GM19351 (cell line): ENCODE measurements at regions not wholly inside any gene's neighbourhood (a gene's known extent, or its start where the extent isn't known, plus 50 kb on each side); places are given as distances from the start of the nearest gene placed in this dataset.
"Not testable (repeated sequence)": the region's sequence is repeated elsewhere in the genome, so short reads cannot be mapped to it uniquely, and the experiment has no call there.

ENCODE experiments used
- ATAC-seq: cut with Tn5 transposase; IDR thresholded peaks from one replicate; pipeline ENCODE4 v1.9.1; 2021; ENCODE audit warnings: mild to moderate bottlenecking, moderate library complexity; ENCODE audit not compliant: unreplicated experiment

DNA sequence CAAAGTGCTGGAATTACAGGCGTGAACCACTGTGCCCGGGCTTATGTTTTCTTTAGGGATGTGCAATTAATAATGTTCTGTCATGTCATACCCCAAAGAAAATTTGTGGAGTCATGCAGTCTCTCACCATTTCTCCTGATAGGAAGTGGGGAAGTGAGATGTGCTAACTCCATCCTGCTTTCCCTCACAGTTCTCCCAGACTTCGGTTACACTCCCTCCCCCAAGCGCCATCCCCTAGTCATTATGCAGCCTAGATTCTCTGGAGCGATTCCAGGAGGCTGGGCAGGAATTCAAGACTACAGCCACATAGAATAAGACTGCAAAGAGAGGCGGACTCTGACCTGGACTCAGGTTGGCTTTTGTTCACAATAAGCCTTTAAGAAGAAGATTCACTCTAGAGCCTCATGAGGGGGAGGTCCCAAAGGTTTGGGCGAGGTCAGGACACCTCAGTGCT is 271.4 kb downstream of the ALDH8A1 start:
- no peak for ATAC-seq

DNA sequence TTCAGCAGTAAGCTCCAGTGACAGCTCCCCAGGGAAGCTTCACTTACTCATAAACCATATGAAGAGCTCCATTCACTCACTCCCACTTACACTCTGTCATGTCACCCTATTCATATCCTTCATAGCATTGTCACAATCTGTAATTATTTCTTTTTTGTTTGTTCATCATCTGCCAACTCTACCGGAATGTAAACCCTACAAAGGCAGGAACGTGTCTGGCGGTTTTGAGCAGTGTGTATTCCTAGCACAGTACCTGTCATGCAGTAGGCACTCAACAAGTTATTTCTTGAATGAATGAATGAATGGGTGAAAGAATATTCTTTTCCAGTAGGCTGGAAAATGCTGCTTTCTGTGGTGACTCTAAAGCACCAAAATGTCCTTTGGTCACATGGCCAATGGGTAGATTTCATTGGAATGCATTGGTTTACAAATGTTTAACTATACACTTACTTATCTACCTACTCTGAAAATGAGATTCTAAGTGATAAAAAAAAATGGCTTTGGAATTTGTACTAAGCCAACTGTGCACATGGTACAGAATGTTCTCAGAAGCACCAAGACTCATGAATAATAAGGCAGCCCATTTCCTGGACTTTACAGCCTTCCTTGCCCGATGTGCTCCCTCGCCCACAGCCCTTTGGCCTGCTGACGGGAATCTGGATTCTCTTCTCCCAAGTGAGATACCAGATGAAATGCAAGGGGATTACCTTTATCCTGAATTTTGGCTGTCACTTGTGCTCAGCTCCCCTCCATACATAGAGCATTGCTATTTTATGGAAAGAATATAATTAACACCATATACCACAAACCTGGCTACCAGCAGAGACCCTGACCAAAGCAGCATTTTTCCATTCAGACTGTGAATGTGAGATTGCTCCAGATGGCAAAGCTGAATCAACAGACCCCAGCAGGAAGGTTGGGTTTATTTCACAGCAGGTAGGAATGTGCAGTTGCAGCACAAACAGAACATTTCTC is 273.3 kb downstream of the ALDH8A1 start:
- no peak for ATAC-seq

DNA sequence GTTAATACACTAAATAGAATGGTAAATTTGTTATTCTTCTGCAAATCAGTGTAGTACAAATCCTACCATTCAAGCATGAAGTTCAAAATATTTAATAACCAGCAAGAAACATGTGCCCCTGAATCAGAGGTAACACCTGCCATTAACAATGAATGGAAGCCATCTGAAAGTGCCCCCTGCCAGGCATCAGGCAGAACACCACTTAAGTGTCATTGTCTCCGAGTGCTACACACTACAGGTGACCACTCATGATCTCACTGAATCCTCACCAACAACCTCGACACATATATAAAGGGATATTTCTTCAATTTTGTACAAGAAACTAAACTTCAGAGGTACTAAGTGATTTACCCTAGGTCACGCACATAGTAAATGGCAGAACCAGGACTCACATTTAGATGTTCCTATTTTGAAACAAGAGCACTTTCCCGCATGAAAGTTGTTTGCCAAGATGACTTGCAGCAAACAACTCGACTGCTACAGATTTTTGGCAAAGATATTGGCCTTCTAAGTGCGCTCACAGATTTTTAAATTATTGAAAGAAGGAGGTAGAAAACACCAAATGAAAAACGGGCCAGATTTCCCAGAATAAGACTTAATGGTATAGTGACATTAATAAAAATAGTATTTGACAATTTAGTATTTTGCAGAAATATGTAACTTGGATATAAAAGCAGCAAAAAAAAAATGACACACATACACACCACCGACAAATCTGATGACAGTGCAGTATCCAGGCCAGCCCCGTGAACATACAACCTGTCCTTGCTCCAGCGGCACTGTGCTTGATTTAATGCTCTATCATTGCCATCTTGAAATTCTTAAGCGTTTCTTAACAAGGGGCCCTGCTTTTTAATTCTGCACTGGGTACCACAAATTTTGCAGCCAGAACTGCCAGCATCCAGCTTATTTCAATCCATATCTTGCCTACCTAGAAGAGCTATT is 274.5 kb downstream of the ALDH8A1 start:
- ATAC-seq = no peak

DNA sequence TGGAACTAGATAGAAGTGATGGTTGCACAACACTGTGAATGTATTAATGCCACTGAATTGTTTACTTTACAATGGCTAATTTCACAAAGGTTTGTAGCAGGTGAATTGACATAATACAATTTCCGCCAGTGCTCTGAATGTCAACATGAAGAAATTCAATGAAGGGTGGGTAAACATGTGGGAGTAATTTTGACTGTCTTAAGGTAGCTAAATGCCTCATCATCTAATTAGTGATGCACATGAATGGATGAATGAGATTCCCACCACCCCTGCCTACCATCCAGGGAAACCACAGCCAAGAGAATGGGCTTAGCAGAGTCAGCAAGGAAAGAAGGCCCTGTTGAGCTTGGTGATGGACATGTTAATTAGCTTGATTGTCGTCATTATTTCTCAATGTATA is 275.3 kb downstream of the ALDH8A1 start:
- no peak for ATAC-seq

DNA sequence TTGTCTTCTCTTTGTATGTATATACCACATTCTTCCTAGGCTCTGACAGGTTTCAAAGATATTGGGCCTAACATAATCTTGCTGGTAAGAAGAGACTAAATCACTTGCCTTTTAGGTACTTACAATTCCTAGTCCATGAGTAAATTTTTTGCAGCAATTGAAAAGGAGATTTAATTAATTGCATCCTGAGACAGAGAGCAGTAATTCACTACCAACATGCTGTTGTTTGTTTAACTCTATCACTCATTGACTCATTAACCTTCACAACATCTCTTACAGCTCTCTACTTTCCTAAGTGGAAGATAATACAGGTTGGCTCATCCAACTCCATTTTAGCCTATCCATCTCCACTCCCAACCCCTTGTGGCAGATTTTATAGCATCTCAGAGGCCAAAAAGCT is 280.4 kb downstream of the ALDH8A1 start:
- ATAC-seq = no peak

DNA sequence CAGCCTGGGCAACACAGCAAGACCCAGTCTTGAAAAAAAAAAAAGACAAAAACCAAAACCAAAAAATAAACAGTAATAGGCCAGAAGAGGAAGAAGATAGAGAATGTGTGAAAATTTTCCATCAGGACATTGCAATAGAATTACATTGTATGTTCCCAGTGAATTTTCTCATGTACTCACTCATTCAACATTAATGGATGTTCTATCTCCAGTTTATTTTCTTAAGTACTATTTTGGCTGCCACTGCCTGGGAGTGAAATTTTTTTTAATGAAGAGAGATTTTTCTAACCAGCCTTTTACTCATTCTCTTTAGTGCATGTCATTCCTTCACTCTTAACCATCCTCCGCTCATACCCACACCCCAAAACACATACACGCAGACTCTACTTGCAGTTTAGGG is 282.8 kb downstream of the ALDH8A1 start:
- ATAC-seq = no peak

DNA sequence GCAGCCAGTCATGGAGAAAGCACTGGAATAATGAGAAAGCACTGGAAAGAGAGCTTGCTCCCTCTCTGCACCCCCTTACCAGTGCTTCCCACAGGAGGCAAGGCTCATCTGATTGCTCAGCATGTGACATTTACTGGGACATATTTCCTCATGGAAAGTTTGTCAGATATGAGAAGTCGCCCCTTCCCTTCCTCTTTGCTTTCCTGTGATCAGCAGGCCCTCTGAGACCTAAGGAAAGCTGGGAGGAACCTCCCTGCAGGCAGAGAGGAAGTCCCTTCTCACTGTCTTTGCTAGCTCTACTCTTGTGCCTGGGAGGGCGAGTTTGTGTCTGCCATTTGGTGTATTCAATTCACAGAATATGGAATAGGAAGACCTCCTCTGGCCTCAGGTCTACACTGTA is 283.8 kb downstream of the ALDH8A1 start:
- ATAC-seq = no peak

DNA sequence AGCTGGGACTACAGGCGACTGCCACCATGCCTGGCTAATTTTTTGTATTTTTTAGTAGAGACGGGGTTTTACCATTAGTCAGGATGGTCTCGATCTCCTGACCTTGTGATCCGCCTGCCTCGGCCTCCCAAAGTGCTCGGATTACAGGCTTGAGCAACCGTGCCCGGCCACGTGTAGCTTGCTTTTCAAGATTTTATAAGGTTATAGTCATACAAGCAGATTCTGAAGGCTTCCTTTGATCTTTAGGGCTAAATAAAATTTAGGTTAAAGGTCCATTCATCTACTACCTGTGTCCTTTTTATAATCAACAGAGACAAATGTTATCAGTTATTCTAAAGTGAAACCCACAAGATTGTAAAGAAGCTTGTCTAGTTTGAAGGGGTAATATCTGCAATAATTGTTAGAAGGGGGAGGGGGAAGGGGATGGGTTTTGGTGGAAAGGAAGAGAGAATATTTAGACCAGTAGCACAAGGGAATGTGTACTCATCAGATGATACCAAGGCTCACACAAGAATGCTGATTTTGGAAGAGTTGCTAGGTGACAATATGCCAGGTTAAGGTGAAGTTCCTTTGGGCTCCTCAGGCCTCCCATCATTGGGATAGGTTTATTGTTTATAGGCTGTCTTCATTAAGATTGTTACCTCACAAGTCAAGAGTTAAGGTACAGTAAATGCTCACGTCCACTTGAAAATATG is 284.7 kb downstream of the ALDH8A1 start:
- ATAC-seq = no peak

DNA sequence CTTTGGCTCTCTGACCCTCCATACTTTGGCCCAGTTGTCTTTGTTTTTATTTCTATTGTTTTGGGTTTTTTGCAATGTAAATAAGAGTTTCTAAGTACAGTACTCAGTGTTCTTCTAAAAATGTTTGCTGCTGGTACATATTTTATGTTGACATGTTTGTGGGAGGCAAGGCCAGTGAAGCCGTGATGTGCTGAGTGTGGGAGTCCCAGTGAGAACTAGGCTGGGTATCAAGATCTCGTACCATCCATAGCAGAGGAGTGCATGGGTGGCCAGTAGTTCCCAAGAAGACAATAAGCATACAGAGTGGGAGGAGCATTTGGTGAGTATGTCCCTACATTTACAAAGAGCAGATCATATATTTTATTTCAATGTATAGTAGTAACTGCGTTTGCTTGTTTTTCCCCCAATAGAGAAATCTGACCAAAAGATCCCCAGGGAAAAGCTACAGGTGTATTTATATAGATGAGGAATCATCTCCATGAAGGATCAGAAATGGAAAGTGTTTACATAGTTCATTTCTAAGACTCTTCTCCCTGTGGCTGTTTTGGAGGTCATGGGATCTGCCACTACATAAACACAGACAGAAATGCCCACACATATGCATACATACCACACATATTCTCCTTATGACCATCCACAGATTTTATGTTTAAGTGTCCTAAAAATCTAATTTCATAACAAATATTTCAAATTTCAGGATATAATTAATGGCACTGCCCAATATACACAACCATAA is 285.9 kb downstream of the ALDH8A1 start:
- ATAC-seq = no peak

DNA sequence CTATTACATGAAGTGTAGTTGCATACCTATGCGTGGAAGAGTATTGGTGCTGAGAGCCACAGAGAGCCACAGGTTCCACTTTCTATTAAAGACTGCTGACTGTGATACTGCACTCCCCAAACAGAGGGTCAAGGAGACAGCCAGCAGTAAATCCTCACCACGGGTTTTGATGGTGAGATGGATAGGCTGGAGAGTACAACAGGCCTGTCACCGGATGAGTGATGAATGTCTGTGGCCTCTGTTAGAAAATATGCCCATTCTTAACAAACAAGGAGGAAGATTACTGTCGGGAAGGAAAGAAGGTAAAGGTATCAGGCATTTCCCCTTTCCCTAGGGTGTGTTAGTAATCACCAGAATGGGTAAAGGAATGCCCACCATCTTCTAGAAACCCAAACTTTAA is 286.5 kb downstream of the ALDH8A1 start:
- ATAC-seq = no peak

DNA sequence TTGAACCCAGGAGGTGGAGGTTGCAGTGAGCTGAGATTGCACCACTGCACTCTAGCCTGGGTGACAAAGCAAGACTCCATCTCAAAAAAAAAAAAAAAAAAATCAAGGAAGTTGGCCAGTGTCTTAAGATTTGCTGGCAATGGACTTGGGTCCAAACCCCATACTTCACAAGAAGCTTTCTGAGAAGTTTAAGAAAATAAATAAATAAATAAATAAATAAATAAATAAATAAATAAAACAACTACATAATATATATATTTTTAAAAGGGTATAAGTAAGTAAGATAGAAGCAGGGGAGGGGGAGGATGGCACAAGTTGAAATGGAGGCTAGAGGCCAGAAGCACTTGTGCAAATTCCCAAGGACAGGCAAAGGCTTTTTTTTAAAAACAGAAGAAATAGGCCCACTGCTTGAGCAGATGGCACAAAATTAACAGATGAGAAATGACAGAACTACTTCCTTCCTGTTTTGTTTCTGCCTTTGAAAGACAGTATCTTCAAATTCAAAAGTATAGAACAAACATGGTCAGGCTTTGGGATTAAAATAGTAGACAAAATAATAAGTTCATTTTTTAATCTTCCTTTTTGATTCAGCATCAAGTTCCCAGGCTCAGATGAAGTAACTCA is 287.7 kb downstream of the ALDH8A1 start:
- ATAC-seq = no peak

DNA sequence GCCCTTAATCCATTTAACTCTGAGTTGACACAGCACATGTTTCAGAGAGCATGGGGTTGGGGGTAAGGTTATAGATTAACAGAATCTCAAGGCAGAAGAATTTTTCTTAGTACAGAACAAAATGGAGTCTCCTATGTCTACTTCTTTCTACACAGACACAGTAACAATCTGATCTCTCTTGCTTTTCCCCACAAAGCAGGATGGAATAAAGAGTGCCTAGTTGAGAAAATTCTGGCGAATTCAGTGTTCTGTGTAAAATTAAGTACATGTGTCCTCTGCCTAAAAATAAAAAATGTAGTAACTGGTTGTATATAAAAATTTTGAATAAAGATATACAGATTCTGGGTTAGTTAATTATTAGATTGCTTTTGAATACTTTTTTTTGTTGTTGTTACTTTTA is 290.0 kb downstream of the ALDH8A1 start:
- ATAC-seq = not testable (repeated sequence)

DNA sequence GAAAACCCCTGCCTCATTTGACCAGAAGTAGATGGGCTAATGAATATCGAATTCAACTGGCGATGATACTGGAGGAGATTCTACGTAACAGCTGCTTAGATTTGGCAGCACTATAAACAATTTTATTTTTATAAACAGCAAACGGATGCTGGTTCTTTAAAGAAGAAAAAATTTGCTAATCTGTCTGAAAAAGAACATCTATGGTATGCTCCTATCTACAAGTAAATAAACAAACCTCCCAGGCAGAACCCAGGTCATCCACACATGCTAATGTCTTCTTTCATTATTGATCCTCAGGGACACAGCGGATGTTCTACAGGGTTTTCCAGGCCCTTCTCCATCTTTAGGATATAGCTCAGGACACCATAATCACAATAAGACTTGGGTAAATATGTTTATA is 291.3 kb downstream of the ALDH8A1 start:
- no peak for ATAC-seq

DNA sequence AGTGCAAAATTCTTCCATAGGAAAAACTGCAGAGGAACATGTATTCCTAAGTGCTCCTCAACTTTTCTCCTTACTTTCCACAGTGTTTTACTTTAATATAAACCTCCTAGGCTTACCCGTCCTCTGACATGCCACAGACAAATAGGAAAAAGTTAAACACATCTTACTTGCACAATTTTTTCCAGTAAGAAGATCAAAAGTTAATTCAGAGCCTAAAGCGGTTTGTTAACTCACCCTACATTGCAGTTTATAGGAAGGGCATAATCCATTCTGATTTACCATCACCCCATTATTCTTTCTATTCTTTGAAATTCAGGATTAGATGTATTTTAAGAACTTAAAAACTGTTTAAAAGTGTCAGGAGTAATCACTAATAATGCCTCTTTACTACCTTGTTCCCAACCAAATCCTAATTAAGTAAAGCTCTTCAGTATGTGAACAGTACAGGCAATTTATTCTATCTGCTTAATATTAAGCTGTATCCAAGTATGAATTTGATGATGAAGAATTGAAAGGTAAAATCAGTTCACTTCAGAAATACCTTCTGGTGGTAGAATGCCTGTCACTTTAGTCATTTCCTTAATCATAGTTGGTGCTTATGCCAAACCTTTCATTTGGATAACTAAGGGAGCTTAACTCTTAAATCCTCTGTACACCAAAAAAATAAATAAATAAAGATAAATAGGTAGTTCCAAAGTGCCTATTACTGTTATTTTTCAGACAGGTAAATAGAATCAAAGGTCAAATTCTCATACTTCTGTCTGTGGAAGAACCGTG is 292.0 kb downstream of the ALDH8A1 start:
- no peak for ATAC-seq

DNA sequence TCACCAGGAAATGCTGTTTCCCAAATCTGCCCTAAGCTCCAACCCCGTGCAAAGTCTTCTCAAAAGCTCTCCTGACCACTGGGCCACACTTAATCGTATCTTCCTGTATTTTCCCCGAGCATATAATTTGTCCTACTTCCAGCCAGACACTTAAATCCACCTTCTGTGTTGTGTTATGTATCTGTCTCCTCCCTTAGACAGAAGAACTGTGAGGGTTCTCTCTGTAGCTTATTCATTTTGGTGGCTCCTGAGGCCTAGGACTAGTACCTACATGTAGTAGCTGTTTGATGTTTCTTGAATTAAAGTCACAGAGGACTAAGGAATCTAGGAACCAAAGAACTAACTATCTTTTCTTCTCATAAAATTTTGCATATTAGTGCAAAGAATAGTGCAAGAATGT is 292.6 kb downstream of the ALDH8A1 start:
- no peak for ATAC-seq

DNA sequence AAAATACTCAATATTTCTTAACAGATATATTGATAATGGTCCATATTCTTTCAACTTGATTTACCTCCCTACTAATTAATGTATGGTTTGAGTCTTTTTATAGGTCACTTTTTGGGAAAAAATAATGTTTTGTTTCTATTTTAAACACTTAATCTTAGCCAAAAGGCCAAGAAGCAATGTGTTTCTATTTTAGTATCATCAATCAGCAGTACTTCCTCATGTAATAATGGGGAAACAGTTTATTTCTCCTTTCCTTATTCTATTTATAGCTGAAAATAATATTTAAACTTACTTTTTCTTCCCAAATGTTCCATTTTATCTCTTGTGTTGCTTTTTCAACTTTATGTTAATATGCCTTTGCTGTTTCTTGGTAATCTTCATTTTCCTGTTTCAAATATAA is 295.1 kb downstream of the ALDH8A1 start:
- ATAC-seq = no peak

DNA sequence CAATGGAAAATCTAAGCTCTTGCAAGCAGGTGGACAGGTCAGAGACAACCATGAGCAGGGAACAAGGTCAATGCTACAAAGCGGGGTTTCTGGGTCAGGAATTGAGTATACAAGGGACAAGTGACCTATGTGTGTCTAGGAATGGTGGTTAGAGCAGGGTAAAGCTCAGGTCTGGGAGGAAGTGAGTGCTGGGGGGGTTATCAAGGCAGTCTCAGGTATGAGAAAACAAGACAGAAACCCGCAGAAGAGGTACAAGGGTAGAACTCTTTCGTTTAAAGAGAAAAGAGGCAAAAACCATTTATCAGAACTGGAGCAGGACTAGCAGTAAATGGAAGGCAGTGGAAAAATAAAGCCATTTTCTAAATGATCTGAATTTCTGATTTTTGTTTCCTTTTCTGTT is 298.4 kb downstream of the ALDH8A1 start:
- ATAC-seq = no peak

DNA sequence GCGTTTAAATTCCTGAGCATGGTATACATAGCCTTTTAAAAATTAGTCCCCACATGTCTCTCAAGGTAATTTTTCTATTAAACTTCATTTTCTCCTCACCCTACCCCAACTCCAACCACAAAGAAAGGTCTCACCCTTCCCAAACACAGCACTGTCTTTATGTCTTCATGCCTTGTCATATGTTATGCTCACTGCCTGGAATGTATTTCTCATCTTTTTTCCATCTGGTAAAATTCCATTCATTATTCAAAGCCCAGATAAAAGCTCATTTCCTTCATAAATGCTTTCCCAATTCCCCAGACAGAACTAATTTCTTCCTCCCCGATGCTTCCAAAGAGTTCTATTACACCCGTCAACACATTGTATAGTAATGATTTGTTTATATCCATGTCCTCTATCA is 302.0 kb downstream of the ALDH8A1 start:
- ATAC-seq = no peak

DNA sequence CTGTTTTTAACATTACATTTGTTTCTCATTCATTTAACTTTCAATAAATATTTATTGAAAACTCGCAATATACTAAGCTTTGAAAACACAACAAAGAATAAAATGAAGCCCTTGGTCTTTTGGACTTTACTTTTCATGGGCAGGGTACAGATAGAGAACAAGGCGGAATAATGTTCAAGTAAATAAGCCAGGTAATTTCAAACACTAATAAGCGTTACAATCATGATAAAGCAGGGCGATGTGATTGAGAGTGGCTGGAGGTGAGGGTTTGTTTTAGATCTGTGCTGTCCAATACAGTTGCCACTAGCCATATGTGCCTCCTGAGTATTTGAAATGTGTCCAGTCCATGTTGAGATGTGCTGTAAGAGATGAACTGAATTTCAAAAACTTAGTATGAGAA is 307.1 kb downstream of the ALDH8A1 start:
- ATAC-seq = no peak
